Fibroblast of villous mesenchyme (primary cell): ENCODE measurements at regions not wholly inside any gene's neighbourhood (a gene's known extent, or its start where the extent isn't known, plus 50 kb on each side); places are given as distances from the start of the nearest gene placed in this dataset.
"Not testable (repeated sequence)": the region's sequence is repeated elsewhere in the genome, so short reads cannot be mapped to it uniquely, and the experiment has no call there.

Experiments used
- DNase-seq: peaks from one replicate; pipeline ENCODE4 v3.0.0-alpha.2; 2010; ENCODE audit warnings: low read depth
- H3K4me3 ChIP-seq: 2 replicates; pipeline ENCODE4 v1.5.1; 2011; ENCODE audit warnings: low read depth, mild to moderate bottlenecking, low read length
- TF ChIP-seq, protein P1 (sequence below): IDR thresholded peaks from 2 replicates; pipeline ENCODE4 v1.5.1; 2012; ENCODE audit warnings: low read depth, mild to moderate bottlenecking, low read length; ENCODE audit not compliant: insufficient read depth

DNA sequence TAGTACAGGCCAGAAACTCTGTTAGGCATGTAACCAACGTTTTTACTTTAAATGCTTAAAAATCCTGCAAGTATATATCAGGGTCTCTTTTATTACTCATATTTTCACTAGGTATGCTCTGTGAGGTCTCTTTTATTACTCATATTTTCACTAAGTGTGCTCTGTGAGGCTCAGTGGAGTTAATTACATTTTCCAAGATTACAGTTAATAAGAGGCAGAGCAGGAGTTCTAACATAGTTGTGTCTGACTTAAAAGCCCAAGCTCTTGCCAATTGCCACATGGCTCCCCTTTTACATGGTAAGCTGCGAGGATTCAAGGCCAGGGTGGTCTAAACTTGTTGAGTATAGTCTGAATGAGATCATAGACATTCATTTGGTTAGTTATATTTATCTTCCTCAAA is 81.0 kb upstream of the ARMCX2 start:
- DNase-seq: no peak
- no peak overlapping the region for H3K4me3 ChIP-seq
- TF ChIP-seq, protein P1, sequence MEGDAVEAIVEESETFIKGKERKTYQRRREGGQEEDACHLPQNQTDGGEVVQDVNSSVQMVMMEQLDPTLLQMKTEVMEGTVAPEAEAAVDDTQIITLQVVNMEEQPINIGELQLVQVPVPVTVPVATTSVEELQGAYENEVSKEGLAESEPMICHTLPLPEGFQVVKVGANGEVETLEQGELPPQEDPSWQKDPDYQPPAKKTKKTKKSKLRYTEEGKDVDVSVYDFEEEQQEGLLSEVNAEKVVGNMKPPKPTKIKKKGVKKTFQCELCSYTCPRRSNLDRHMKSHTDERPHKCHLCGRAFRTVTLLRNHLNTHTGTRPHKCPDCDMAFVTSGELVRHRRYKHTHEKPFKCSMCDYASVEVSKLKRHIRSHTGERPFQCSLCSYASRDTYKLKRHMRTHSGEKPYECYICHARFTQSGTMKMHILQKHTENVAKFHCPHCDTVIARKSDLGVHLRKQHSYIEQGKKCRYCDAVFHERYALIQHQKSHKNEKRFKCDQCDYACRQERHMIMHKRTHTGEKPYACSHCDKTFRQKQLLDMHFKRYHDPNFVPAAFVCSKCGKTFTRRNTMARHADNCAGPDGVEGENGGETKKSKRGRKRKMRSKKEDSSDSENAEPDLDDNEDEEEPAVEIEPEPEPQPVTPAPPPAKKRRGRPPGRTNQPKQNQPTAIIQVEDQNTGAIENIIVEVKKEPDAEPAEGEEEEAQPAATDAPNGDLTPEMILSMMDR: no peak

DNA sequence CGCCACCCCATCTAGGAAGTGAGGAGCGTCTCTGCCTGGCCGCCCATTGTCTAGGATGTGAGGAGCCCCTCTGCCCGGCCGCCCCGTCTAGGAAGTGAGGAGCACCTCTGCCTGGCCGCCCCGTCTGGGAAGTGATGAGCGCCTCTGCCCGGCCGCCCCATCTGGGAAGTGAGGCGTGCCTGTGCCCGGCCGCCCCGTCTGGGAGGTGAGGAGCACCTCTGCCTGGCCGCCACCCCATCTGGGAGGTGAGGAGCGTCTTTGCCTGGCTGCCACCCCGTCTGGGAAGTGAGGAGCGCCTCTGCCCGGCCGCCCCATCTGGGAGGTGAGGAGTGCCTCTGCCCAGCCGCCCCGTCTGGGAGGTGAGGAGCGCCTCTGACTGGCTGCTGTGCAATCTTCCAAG is 79.2 kb upstream of the ARMCX2 start:
- DNase-seq, H3K4me3 ChIP-seq: not testable (repeated sequence)

DNA sequence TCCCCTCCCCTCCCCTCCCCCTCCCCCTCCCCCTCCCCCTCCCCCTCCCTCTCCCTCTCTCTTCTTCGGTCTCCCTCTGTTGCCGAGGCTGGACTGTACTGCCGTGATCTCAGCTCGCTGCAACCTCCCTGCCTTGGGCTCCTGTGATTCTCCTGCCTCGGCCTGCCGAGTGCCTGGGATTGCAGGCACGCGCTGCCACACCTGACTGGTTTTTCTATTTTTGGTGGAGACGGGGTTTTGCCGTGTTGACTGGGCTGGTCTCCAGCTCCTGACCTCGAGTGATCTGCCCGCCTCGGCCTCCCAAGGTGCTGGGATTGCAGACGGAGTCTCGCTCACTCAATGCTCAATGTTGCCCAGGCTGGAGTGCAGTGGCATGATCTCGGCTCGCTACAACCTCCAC is 78.8 kb upstream of the ARMCX2 start:
- DNase-seq, H3K4me3 ChIP-seq: not testable (repeated sequence)

DNA sequence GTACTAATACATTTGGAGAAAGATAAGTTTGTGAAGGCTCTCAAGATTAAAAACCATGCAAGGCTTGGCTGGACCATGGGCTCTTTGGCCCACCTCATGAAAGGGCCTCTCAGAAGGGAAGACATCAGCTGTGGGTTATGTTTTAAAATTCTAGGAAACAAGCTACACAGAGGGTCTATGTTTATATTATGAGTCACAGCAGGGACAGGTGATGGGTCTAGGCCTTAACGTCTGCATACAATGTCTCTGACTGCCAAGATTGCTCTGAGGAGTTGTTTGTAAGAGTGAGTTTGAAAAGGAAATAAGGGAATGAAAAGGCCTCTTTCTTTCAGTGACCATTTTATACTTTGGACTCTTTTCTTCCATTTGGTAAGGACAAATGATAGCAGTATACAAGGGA is 77.0 kb upstream of the ARMCX2 start:
- H3K4me3 ChIP-seq: no peak overlapping the region
- TF ChIP-seq, protein P1: no peak
- no peak for DNase-seq

DNA sequence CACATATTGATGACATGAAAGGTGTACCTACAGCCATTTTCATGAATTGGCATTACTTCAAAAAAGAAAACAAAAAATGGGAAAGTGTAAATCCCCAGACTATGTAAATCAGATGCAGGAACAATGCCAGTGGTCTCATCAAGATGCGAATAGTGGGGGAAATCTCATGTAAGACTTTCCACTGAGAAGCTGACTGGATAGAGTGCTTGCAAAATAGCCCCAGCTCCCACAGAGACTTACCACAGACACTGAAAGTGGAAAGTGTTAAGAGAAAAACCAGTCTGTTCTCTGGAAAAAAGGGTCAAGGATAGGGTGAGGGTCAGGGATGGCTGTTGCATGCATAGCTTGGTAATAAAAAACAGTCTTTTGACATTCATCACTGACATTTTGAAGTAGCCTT is 73.2 kb upstream of the ARMCX2 start:
- no peak overlapping the region for H3K4me3 ChIP-seq
- TF ChIP-seq, protein P1: no peak

DNA sequence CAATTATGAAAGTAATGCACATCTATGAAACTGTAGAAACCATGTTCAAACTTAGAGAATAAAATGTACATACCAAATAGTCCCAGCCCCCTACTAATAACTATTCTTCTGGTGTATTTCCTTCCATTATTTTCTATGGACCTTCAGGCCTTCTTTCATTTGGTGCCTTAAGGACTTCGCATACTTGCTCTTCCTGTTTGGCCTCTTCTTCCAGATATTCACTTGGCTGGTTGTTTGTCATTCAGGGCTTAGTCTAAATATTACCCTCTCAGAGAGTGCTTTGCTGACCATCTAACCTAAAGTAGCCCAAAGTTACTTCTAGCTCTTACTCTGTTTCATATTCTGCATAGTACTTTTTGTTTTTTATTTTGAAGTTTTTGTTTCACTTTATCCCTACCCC is 70.3 kb upstream of the ARMCX2 start:
- TF ChIP-seq, protein P1: no peak
- no peak overlapping the region for H3K4me3 ChIP-seq
- no peak for DNase-seq

More for the DNA sequence above, 73.2 kb upstream of the ARMCX2 start:
- DNase-seq: no peak
